Peyer's patch (tissue), 4 donors: ENCODE measurements at regions not wholly inside any gene's neighbourhood (a gene's known extent, or its start where the extent isn't known, plus 50 kb on each side); places are given as distances from the start of the nearest gene placed in this dataset.

Source experiments
- POLR2A ChIP-seq, 2 donors: fragments of 450-650 bp; IDR thresholded peaks; one replicate each; pipeline ENCODE4 v1.5.1; 2017; ENCODE audit warnings: antibody characterized with exemption in 2 of 2, mild to moderate bottlenecking in 2 of 2, moderate library complexity in 2 of 2
- TF ChIP-seq, protein P1 (sequence below), 6 experiments: fragments of 450-650 bp in 4 of 6; fragments of 200-600 bp in 2 of 6; sonication (generic) in 1 of 6; IDR thresholded peaks; one replicate each; pipeline ENCODE4 v1.5.1; 2017 to 2019; ENCODE audit warnings: antibody characterized with exemption in 6 of 6, mild to moderate bottlenecking in 3 of 6, moderate library complexity in 1 of 6

DNA sequence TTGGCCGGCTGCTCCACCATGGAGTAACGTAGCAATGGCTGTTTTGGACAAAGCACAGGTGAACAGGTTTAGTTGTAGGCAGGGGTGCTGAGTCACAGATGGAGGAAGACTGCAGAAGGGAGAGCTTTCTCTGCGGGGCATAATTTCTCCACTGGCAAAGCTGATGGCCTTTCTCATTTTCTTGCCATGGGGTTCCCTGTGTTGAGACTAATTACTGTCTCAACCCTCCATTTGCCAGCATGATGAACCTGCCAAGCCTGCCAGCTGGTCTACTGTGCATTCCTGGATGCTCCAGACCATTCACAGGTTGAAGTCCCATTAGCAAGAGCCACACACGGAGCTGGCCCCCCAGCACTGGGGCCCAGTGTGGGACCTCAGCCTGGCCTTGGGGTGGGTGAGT is 202.4 kb downstream of the BARX2 start:
- TF ChIP-seq, protein P1, sequence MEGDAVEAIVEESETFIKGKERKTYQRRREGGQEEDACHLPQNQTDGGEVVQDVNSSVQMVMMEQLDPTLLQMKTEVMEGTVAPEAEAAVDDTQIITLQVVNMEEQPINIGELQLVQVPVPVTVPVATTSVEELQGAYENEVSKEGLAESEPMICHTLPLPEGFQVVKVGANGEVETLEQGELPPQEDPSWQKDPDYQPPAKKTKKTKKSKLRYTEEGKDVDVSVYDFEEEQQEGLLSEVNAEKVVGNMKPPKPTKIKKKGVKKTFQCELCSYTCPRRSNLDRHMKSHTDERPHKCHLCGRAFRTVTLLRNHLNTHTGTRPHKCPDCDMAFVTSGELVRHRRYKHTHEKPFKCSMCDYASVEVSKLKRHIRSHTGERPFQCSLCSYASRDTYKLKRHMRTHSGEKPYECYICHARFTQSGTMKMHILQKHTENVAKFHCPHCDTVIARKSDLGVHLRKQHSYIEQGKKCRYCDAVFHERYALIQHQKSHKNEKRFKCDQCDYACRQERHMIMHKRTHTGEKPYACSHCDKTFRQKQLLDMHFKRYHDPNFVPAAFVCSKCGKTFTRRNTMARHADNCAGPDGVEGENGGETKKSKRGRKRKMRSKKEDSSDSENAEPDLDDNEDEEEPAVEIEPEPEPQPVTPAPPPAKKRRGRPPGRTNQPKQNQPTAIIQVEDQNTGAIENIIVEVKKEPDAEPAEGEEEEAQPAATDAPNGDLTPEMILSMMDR (IDR thresholded peaks at IDR 0.05) = no peak
- no peak for TF ChIP-seq POLR2A (IDR thresholded peaks at IDR 0.05)
